IMR-90 (cell line): ENCODE measurements at regions not wholly inside any gene's neighbourhood (a gene's known extent, or its start where the extent isn't known, plus 50 kb on each side); places are given as distances from the start of the nearest gene placed in this dataset.
"Not testable (repeated sequence)": the region's sequence is repeated elsewhere in the genome, so short reads cannot be mapped to it uniquely, and the experiment has no call there.

Experiments
- ATAC-seq: fragments of 200-7000 bp; cut with Tn5 transposase; 2 replicates; pipeline ENCODE4 v1.9.1; 2020; ENCODE audit warnings: low read depth, mild to moderate bottlenecking, moderate library complexity
- BruUV-seq: library from RNA; stranded (reverse); fragments of 400-500 nt; replicated peaks from 2 replicates; lab custom pipeline; 2021; lab: Mats Ljungman, UMichigan
- CTCF ChIA-PET: fragments of 300-600 bp; formaldehyde crosslinking; extraction: SDS; loops from one replicate; lab custom pipeline; 2021; ENCODE audit warnings: antibody characterized with exemption; lab: Yijun Ruan, JAX
- POLR2A ChIA-PET: fragments of 300-600 bp; sonication (Branson Sonifier 250); formaldehyde crosslinking; loops from one replicate; lab custom pipeline; 2022; ENCODE audit warnings: antibody characterized with exemption; ENCODE audit not compliant: unreplicated experiment; lab: Charles Lee
- DNase-seq: peaks from one replicate; pipeline ENCODE4 v3.0.0; 2013
- H2AFZ ChIP-seq: replicated peaks from 2 replicates; pipeline ENCODE3; 2013; ENCODE audit warnings: low read length, mild to moderate bottlenecking; ENCODE audit not compliant: poor library complexity
- H2AK5ac ChIP-seq: 2 replicates; pipeline ENCODE4 v1.6.1; 2013; ENCODE audit warnings: low read depth, low read length, inconsistent platforms
- H2AK9ac ChIP-seq: replicated peaks from 2 replicates; pipeline ENCODE3; 2013; ENCODE audit warnings: mild to moderate bottlenecking, low read depth, low read length, moderate library complexity; ENCODE audit not compliant: poor library complexity
- H2BK120ac ChIP-seq: 2 replicates; pipeline ENCODE4 v1.6.1; 2013; ENCODE audit warnings: low read depth, low read length, inconsistent platforms
- H2BK15ac ChIP-seq: 3 replicates; pipeline ENCODE4 v1.6.1; 2013; ENCODE audit warnings: low read depth, low read length, inconsistent platforms
- H2BK20ac ChIP-seq: 2 replicates; pipeline ENCODE4 v1.6.1; 2013; ENCODE audit warnings: low read depth, mild to moderate bottlenecking, inconsistent platforms, low read length, moderate library complexity
- H2BK5ac ChIP-seq: 2 replicates; pipeline ENCODE4 v1.6.1; 2013; ENCODE audit warnings: mild to moderate bottlenecking, low read depth, low read length, inconsistent platforms; ENCODE audit not compliant: poor library complexity, severe bottlenecking
- H3K14ac ChIP-seq: replicated peaks from 2 replicates; pipeline ENCODE4 v1.6.1; 2013; ENCODE audit warnings: low read depth, low read length, inconsistent platforms
- H3K18ac ChIP-seq: 2 replicates; pipeline ENCODE4 v1.6.1; 2013; ENCODE audit warnings: low read depth, low read length, control low read depth
- H3K23ac ChIP-seq: 2 replicates; pipeline ENCODE4 v1.6.1; 2013; ENCODE audit warnings: low read depth, low read length, inconsistent platforms
- H3K27ac ChIP-seq: 2 replicates; pipeline ENCODE4 v1.5.1; 2013; ENCODE audit warnings: mild to moderate bottlenecking, control low read depth, low read length; ENCODE audit not compliant: insufficient read depth
- H3K27me3 ChIP-seq: 2 replicates; pipeline ENCODE4 v1.6.1; 2013; ENCODE audit warnings: low read length; ENCODE audit not compliant: control insufficient read depth, insufficient read depth
- H3K36me3 ChIP-seq: 2 replicates; pipeline ENCODE4 v1.6.1; 2013; ENCODE audit warnings: low read length, mixed read lengths; ENCODE audit not compliant: control insufficient read depth, insufficient read depth
- H3K4ac ChIP-seq: 2 replicates; pipeline ENCODE4 v1.6.1; 2013; ENCODE audit warnings: low read depth, low read length, inconsistent platforms
- H3K4me1 ChIP-seq: 2 replicates; pipeline ENCODE4 v1.6.1; 2013; ENCODE audit warnings: low read length, mixed read lengths; ENCODE audit not compliant: control insufficient read depth, insufficient read depth
- H3K4me2 ChIP-seq: 2 replicates; pipeline ENCODE4 v1.6.1; 2013; ENCODE audit warnings: low read depth, mild to moderate bottlenecking, control low read depth, low read length, moderate library complexity
- H3K4me3 ChIP-seq: 2 replicates; pipeline ENCODE4 v1.5.1; 2013; ENCODE audit warnings: low read depth, mild to moderate bottlenecking, control low read depth, low read length, moderate library complexity; ENCODE audit not compliant: insufficient read depth
- H3K56ac ChIP-seq: 2 replicates; pipeline ENCODE4 v1.6.1; 2013; ENCODE audit warnings: low read length, inconsistent platforms; ENCODE audit not compliant: insufficient read depth; ENCODE audit errors: extremely low read depth
- H3K79me1 ChIP-seq, 2 experiments: 2 replicates each; pipeline ENCODE4 v1.6.1; 2013; ENCODE audit warnings: low read length in 2 of 2, inconsistent platforms in 1 of 2, low read depth in 1 of 2
- H3K9ac ChIP-seq: 2 replicates; pipeline ENCODE4 v1.6.1; 2013; ENCODE audit warnings: low read depth, low read length, control low read depth
- H3K9me1 ChIP-seq: 2 replicates; pipeline ENCODE4 v1.6.1; 2013; ENCODE audit warnings: low read length, inconsistent platforms; ENCODE audit not compliant: insufficient read depth
- H3K9me3 ChIP-seq: 2 replicates; pipeline ENCODE4 v1.6.1; 2013; ENCODE audit warnings: low read length; ENCODE audit not compliant: control insufficient read depth, insufficient read depth
- H4K20me1 ChIP-seq: 2 replicates; pipeline ENCODE4 v1.6.1; 2013; ENCODE audit warnings: low read length, inconsistent platforms; ENCODE audit not compliant: insufficient read depth
- H4K5ac ChIP-seq: 2 replicates; pipeline ENCODE4 v1.6.1; 2013; ENCODE audit warnings: mild to moderate bottlenecking, low read depth, low read length, control low read depth
- H4K8ac ChIP-seq, 2 experiments: 2 replicates each; pipeline ENCODE4 v1.6.1; 2013; ENCODE audit warnings: low read depth in 2 of 2, low read length in 2 of 2, control low read depth in 1 of 2, inconsistent platforms in 1 of 2
- H4K91ac ChIP-seq: 2 replicates; pipeline ENCODE4 v1.6.1; 2013; ENCODE audit warnings: low read depth, low read length, inconsistent platforms; ENCODE audit not compliant: insufficient read depth
- BHLHE40 ChIP-seq: fragments of 150-350 bp; IDR thresholded peaks from 2 replicates; pipeline ENCODE4 v1.6.1; 2016; ENCODE audit warnings: mild to moderate bottlenecking, low read depth, low read length
- MAFK ChIP-seq: IDR thresholded peaks from 2 replicates; pipeline ENCODE4 v1.6.1; 2012; ENCODE audit warnings: low read depth, low read length, improper control_type of control experiment
- WGBS, 2 experiments: methylation state at CpG; one replicate each; pipeline versions ENCODE4 v1.1.5 to v1.1.7; 2013; ENCODE audit warnings: missing lambda C conversion rate in 2 of 2; ENCODE audit not compliant: insufficient read length in 1 of 2; ENCODE audit errors: extremely low coverage in 2 of 2; 5-methylcytosine and 5-hydroxymethylcytosine counted together
- dilution Hi-C: fragments of 300-500 bp; cut with HindIII; formaldehyde crosslinking; loops from one replicate; pipeline ENCODE4 v1.14.3; 2018; ENCODE audit warnings: low sequenced_read_pairs; ENCODE audit not compliant: unreplicated experiment
- in situ Hi-C: fragments of 300-500 bp; cut with MboI; formaldehyde crosslinking; loops from 3 replicates; pipeline ENCODE4 v1.14.3; 2019; ENCODE audit warnings: low sequenced_read_pairs, inconsistent platforms, mixed read lengths
- intact Hi-C: fragments of 100-400 bp; cut with micrococcal nuclease; formaldehyde crosslinking; loops from 2 replicates; pipeline ENCODE4 v1.10.0; 2022
- TF ChIP-seq, protein P1 (sequence below): fragments of 150-350 bp; IDR thresholded peaks from 2 replicates; pipeline ENCODE4 v1.6.1; 2017; ENCODE audit warnings: mild to moderate bottlenecking, antibody characterized with exemption, low read length, low read depth
- TF ChIP-seq, protein P2 (sequence below): conservative IDR thresholded peaks from 2 replicates; pipeline ENCODE4 v1.5.1; 2012; ENCODE audit warnings: mild to moderate bottlenecking, low read depth, low read length, improper control_type of control experiment

GRCh38 chr14:105591052-105591451, 64.7 kb downstream of the TMEM121 start:
- no peak for DNase-seq
- H3K9me3 ChIP-seq: peaks cover 17% of the 10 kb centered on the region
- H2BK15ac ChIP-seq: no peak overlapping the region
- H3K79me1 ChIP-seq: no peaks in the 10 kb centered on the region
- no peaks in the 10 kb centered on the region for H3K36me3 ChIP-seq
- no peak overlapping the region for H2BK120ac ChIP-seq
- no peak overlapping the region for H3K4ac ChIP-seq
- TF ChIP-seq MAFK (no peak), BHLHE40 (no peak)
- TF ChIP-seq, protein P1, sequence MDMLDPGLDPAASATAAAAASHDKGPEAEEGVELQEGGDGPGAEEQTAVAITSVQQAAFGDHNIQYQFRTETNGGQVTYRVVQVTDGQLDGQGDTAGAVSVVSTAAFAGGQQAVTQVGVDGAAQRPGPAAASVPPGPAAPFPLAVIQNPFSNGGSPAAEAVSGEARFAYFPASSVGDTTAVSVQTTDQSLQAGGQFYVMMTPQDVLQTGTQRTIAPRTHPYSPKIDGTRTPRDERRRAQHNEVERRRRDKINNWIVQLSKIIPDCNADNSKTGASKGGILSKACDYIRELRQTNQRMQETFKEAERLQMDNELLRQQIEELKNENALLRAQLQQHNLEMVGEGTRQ: no peak
- TF ChIP-seq, protein P2, sequence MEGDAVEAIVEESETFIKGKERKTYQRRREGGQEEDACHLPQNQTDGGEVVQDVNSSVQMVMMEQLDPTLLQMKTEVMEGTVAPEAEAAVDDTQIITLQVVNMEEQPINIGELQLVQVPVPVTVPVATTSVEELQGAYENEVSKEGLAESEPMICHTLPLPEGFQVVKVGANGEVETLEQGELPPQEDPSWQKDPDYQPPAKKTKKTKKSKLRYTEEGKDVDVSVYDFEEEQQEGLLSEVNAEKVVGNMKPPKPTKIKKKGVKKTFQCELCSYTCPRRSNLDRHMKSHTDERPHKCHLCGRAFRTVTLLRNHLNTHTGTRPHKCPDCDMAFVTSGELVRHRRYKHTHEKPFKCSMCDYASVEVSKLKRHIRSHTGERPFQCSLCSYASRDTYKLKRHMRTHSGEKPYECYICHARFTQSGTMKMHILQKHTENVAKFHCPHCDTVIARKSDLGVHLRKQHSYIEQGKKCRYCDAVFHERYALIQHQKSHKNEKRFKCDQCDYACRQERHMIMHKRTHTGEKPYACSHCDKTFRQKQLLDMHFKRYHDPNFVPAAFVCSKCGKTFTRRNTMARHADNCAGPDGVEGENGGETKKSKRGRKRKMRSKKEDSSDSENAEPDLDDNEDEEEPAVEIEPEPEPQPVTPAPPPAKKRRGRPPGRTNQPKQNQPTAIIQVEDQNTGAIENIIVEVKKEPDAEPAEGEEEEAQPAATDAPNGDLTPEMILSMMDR: no peak
- no peaks in the 10 kb centered on the region for H3K4me1 ChIP-seq
- no peak overlapping the region for H3K18ac ChIP-seq
- no peak overlapping the region for H4K91ac ChIP-seq
- dilution Hi-C loops: no loop called here
- BruUV-seq: no TSS peak
- H2BK5ac ChIP-seq: no peak overlapping the region
- no peaks in the 10 kb centered on the region for H3K27me3 ChIP-seq
- no peak overlapping the region for H3K56ac ChIP-seq
- ChIA-PET POLR2A (no interaction called here), CTCF (no interaction called here)
- in situ Hi-C loops: no loop called here
- no peak overlapping the region for H2BK20ac ChIP-seq
- no peaks in the 10 kb centered on the region for H3K9me1 ChIP-seq
- H3K14ac ChIP-seq: no peak overlapping the region
- no peak overlapping the region for H4K5ac ChIP-seq
- no peak overlapping the region for H2AFZ ChIP-seq
- H4K20me1 ChIP-seq: no peaks in the 10 kb centered on the region
- 80% methylated on average over 1 of the region's 4 CpGs; no CpG with 5 or more reads in 1 of the 2 experiments for WGBS, 2 experiments
- no peak overlapping the region for H3K23ac ChIP-seq
- H3K27ac ChIP-seq: no peak overlapping the region
- H4K8ac ChIP-seq: no peak overlapping the region
- H3K4me2 ChIP-seq: no peak overlapping the region
- no peak for ATAC-seq
- intact Hi-C loops: no loop called here
- no peak overlapping the region for H3K9ac ChIP-seq
- H2AK5ac ChIP-seq: no peak overlapping the region
- no peak overlapping the region for H3K4me3 ChIP-seq
- H2AK9ac ChIP-seq: no peak overlapping the region

DNA sequence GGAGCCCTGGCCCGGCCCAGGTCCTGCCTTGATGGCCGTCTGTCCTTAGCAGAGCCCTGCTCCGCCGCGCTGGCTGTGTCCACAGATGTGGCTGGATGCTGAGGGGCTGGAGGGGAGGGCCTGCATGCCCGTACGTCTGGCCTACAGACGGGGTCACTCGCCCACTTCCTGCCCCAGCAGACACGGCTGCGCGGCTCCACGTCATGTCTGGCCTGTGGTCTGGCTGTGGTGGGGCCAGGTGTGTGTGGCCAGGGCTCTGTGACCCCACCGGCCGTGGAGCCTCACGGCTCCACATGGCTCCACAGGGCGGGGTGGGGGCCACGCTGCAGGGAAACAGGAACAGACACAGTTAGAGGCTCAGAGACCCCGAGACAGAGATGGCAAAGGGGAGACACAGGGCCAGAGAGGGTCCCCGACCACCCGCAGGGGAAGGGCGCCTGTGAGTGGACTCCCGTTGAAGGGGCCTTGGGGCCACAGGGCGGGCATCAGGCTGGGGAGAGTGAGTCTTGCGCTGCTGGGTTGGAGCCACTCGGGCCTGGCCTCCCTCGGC, 65.5 kb downstream of the TMEM121 start:
- H3K27me3 ChIP-seq, H3K27ac ChIP-seq, H2AFZ ChIP-seq, intact Hi-C loops, H3K14ac ChIP-seq, H3K4me1 ChIP-seq, dilution Hi-C loops, H3K56ac ChIP-seq, H2BK15ac ChIP-seq, POLR2A ChIA-PET, H3K9ac ChIP-seq, H2AK5ac ChIP-seq, H4K91ac ChIP-seq, H4K20me1 ChIP-seq, H3K18ac ChIP-seq, DNase-seq, H3K4ac ChIP-seq, in situ Hi-C loops, H4K8ac ChIP-seq, H3K4me3 ChIP-seq, H3K4me2 ChIP-seq, H2BK5ac ChIP-seq, H3K36me3 ChIP-seq, H2AK9ac ChIP-seq, BruUV-seq, H3K9me1 ChIP-seq, H2BK20ac ChIP-seq, H4K5ac ChIP-seq, H3K23ac ChIP-seq, ATAC-seq, CTCF ChIA-PET, H3K79me1 ChIP-seq, H2BK120ac ChIP-seq: not testable (repeated sequence)
- 100% methylated on average over 1 of the region's 27 CpGs; no CpG with 5 or more reads in 1 of the 2 experiments for WGBS, 2 experiments
- H3K9me3 ChIP-seq: peaks cover 17% of the 10 kb centered on the region
